Liver (tissue), 3 donors: ENCODE measurements at regions not wholly inside any gene's neighbourhood (a gene's known extent, or its start where the extent isn't known, plus 50 kb on each side); places are given as distances from the start of the nearest gene placed in this dataset.

ENCODE experiments used
- FOXA1 ChIP-seq: IDR thresholded peaks from 2 replicates; pipeline ENCODE4 v1.6.1; 2016; ENCODE audit warnings: antibody characterized with exemption
- HNF4A ChIP-seq, 2 donors: conservative IDR thresholded peaks; 2 replicates each; pipeline ENCODE4 v1.6.1; 2016; ENCODE audit warnings: antibody characterized with exemption in 2 of 2, mild to moderate bottlenecking in 2 of 2
- JUND ChIP-seq, 2 donors: IDR thresholded peaks; 2 replicates each; pipeline ENCODE4 v1.6.1; 2016; ENCODE audit warnings: antibody characterized with exemption in 2 of 2
- NR2F2 ChIP-seq: IDR thresholded peaks from 2 replicates; pipeline ENCODE4 v1.6.1; 2016; ENCODE audit warnings: antibody characterized with exemption
- TF ChIP-seq, protein P1 (sequence below): fragments of 150-350 bp; IDR thresholded peaks from 2 replicates; pipeline ENCODE4 v1.5.1; 2017; ENCODE audit warnings: improper control_type of control experiment, low read depth, low read length; ENCODE audit not compliant: missing input control
- donor health status: healthy.
- donor health status: healthy.

GRCh38 chr5:19342942-19343341, 645.1 kb downstream of the CDH18 start:
- TF ChIP-seq, protein P1, sequence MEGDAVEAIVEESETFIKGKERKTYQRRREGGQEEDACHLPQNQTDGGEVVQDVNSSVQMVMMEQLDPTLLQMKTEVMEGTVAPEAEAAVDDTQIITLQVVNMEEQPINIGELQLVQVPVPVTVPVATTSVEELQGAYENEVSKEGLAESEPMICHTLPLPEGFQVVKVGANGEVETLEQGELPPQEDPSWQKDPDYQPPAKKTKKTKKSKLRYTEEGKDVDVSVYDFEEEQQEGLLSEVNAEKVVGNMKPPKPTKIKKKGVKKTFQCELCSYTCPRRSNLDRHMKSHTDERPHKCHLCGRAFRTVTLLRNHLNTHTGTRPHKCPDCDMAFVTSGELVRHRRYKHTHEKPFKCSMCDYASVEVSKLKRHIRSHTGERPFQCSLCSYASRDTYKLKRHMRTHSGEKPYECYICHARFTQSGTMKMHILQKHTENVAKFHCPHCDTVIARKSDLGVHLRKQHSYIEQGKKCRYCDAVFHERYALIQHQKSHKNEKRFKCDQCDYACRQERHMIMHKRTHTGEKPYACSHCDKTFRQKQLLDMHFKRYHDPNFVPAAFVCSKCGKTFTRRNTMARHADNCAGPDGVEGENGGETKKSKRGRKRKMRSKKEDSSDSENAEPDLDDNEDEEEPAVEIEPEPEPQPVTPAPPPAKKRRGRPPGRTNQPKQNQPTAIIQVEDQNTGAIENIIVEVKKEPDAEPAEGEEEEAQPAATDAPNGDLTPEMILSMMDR = no peak
- TF ChIP-seq NR2F2 = no peak
- TF ChIP-seq JUND (IDR thresholded peaks at IDR 0.05) = no peak
- TF ChIP-seq HNF4A (conservative IDR thresholded peaks at IDR 0.05) = no peak
- no peak for TF ChIP-seq FOXA1
